ENCODE measurements at regions not wholly inside any gene's neighbourhood (a gene's known extent, or its start where the extent isn't known, plus 50 kb on each side); places are given as distances from the start of the nearest gene placed in this dataset.

DNA sequence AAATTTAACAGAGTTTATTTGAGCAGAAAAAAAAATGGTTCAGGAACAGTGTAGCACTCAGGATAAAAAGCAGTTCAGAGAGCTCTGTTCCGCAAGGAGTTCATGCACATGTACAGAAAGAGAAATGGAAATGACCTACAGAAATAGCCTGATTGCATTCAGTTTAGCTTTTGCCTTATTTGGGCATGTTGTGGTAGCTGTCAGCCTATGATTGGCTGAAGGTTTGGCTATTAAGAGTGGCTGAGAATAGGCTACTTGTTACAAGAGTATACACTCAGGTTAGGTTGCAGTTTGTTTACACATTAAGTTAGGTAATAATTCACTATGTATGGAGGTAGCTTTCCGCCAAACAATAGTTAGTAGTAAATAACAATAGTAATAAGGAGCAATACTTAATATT lies 511.0 kb upstream of the TMPRSS15 start:
- no peak for TF ChIP-seq EP300 (IDR thresholded peaks at IDR 0.05; ENCODE audit: low read depth)
- TF ChIP-seq POLR2A (IDR thresholded peaks at IDR 0.05): no peak
